Peyer's patch (tissue), 4 donors: ENCODE measurements at regions not wholly inside any gene's neighbourhood (a gene's known extent, or its start where the extent isn't known, plus 50 kb on each side); places are given as distances from the start of the nearest gene placed in this dataset.

Experiments
- CTCF ChIP-seq, 6 experiments: fragments of 450-650 bp in 4 of 6; fragments of 200-600 bp in 2 of 6; sonication (generic) in 1 of 6; IDR thresholded peaks; one replicate each; pipeline ENCODE4 v1.5.1; 2017 to 2019; ENCODE audit warnings: antibody characterized with exemption in 6 of 6, mild to moderate bottlenecking in 3 of 6, moderate library complexity in 1 of 6
- POLR2A ChIP-seq, 2 donors: fragments of 450-650 bp; IDR thresholded peaks; one replicate each; pipeline ENCODE4 v1.5.1; 2017; ENCODE audit warnings: antibody characterized with exemption in 2 of 2, mild to moderate bottlenecking in 2 of 2, moderate library complexity in 2 of 2

- TF ChIP-seq CTCF (IDR thresholded peaks at IDR 0.05) (no peak), POLR2A (IDR thresholded peaks at IDR 0.05) (no peak)
Observed at GRCh38 chr9:31136524-31136923, 1247.9 kb upstream of the ACO1 start.
